GM21526 (cell line): ENCODE measurements at regions not wholly inside any gene's neighbourhood (a gene's known extent, or its start where the extent isn't known, plus 50 kb on each side); places are given as distances from the start of the nearest gene placed in this dataset.
"Not testable (repeated sequence)": the region's sequence is repeated elsewhere in the genome, so short reads cannot be mapped to it uniquely, and the experiment has no call there.

Experiments used
- ATAC-seq: cut with Tn5 transposase; IDR thresholded peaks from one replicate; pipeline ENCODE4 v1.9.1; 2021; ENCODE audit warnings: moderate library complexity; ENCODE audit not compliant: unreplicated experiment, low FRiP score

- no peak for ATAC-seq
These were observed 151.5 kb upstream of the ATXN1 start for GRCh38 chr6:16912756-16913155.

- ATAC-seq = no peak
These were observed 149.8 kb upstream of the ATXN1 start for GRCh38 chr6:16911088-16911487.

DNA sequence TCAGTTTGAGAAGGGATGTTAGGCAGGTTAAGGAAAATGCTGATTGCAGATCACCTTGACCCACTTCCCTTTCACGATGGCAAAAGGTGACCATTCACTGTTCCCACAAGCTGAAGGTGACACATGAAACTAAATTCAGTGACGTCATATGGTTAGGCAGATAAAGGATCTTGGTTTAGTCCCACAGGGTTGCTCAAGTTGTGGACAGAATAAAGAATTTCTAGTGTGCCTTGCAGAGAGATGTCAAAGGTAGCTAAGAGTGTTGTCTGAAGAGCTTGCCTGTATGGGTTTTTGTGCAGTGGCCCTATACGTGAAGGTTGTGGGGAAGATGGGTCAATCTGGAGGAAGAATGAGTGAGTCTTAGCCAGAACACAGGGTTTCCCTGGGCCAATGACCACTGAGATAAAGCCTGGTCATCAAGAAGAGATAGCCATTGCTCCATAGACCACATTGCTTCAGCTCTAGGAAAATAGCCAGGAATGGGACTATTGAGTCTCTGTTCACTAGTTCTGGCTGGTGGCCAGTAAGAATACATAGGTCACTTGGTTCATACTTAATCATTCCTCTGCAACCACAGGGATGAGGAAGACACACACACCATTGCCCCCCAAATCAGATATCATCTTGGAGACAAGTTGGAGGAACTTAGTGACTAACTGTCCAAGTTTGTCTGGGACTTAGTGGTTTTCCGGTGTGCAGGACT is 148.5 kb upstream of the ATXN1 start:
- ATAC-seq = no peak

DNA sequence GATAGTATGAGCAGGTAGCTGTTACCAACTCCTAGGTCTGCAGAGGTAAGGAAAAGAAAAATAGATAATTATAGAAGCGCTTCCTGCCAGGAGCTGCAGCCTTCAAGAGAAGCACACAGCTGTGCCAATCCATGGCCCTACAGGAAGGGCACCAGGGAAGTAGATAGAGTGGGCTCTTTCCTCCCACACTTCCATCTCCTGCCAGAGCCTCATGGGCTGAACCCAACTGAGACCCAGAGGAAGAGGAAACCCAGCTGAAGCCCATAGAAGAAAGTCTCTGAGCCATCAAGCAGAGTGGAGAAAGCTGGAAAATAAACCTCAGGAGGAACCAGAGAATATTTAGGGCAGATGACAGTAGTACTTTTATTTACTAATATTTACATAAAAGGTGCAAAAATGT is 146.7 kb upstream of the ATXN1 start:
- ATAC-seq = no peak

DNA sequence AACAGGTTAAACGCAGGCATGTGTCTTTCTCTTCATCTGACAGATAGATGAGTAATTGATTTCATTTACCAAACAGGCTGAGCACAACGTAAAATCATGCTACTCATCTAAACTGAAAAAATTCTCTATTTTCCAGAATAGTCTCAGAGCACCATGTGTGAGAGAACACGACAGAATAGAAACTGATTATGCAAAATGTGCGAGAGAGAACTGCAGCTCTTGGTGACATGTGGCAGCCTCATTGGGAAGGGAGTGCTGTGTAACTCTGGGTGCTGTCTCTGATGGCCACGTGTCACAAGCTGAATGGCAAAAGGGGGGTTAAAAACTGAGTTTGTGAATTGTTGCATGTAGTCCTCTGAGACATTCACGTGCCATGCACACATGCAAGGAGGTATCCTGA is 143.7 kb upstream of the ATXN1 start:
- no peak for ATAC-seq

DNA sequence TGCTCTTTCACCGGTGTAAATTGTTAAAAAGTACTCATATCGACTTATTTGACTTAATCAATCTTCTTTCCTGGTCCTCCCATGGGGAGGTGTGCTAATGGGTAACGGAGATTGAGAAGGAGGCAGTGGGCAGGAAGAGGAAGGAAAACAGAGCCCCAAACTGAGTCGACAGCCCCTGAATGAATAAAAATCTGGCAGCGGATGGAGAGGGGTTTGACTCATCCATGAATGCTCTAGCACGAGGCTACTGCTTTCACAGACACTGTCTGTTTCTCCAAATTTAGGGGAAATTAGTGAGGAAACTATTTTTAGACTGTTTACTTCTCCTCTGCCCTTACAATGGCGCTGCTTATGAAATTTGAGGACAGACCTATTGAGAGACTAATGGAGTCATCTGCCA is 142.2 kb upstream of the ATXN1 start:
- ATAC-seq = no peak

DNA sequence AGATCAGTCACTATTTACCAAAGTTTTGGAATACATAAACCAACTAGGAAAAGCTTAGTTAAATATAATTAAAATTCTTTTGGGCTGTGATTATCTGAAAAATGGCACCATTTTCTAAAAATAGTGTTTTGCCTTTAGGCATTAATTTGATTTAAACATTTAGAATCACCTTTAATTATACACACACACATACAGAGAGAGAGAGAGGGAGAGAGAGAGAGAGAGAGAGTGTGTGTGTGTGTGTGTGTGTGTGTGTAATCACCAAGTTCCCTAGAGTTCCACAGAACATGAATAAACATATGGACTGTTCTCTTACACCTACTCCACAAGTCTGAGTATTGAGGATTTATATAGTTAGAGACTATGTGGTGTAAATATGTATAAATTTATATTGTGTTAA is 141.2 kb upstream of the ATXN1 start:
- ATAC-seq = no peak

DNA sequence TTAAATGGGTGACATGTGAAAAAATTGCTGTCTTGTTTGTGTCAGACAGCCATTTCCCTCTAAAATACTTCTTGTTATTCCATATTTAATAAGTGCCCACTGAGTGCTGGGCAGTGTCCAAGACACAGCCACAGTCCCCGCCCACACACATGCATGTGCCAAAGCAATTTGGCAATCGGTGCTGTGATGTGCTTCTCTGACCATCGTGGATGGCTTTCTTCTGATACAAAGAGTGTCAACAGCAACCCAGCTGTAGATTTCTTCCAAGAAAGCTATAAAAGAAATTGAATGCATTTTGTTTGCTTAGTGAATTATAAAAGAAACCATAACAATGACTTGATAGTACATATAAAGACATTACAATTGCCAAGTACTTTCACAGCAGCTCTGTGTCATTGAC is 140.5 kb upstream of the ATXN1 start:
- no peak for ATAC-seq

DNA sequence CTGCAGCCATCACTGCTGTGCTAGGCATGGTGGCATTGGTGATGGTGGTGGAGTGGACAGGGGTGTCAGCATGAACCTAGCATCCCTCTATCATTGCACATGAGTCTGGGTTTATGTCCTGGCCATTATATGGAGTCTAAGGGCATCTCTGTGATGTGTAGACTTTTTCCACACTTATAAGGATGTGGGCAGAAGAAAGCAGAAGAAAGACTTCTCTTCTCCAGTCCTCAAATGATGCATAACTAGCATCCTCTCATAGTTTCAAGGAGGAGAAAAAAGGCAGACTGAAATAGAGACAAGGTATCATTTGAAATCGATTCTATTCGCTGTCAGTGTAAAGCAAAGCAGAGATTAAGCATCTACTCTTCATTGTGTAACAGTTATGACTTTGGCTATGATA is 140.0 kb upstream of the ATXN1 start:
- no peak for ATAC-seq

DNA sequence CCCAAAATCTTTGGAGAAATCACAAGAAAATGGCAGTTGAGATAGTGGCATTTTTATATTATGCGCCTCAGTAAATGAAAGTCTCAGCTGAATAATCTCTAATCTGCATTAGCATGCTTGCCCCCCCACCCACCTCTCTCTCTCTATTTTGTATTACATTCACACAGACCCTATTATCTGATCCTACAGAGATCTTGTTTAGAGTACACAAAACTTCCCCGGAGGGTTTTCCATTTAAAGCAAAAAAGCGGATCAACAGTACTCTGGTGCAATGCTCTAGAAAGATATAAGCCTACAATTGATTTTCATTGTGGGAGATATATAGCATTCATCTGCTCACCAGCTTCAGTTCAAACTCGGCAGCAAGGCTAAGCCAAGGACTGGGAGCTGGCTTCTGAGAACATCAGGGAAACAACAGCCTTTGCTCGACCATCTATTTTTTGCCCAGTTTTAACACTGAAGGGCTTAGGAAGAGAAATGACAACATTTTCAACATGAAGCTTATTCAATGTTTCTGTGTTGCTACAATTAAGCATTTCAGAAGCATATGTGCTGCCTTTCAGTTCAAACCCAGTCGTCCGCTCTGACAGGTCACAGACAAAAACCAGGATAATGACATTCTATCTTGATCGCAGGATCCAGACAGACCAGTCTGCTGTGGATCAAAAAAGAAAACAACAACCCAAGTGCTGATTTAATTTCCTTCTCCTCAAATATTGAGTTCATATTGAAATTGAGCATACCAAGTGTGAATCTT is 137.6 kb upstream of the ATXN1 start:
- no peak for ATAC-seq

- no peak for ATAC-seq
These were observed 136.4 kb upstream of the ATXN1 start for GRCh38 chr6:16897669-16898068.

DNA sequence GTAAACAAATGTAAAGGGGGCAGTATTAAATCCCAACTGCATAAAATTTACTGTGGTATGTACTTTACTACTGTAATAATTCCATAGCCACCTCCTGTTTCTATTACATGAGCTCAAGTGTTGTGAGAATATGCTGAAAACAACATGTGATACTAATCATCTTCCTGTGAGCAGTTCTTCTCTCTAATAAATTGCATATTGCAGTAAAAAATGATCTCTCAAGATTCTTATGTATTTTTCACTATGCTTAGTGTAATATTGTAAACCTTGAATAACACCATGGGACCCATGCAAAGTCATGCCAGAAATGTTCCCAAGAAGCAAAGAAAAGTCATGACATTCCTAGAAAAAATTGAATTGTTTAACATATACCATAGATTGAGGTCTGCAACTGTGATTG is 133.0 kb upstream of the ATXN1 start:
- ATAC-seq = no peak

DNA sequence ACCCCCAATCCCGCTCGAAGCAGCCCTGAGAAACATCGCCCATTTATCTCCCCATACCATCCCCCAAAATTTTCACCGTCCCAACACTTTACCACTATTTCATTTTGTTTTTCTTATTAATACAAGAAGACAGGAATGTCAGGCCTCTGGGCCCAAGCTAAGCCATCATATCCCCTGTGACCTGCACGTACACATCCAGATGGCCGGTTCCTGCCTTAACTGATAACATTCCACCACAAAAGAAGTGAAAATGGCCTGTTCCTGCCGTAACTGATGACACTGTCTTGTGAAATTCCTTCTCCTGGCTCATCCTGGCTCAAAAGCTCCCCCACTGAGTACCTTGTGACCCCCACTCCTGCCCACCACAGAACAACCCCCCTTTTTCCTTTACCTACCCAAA is 129.8 kb upstream of the ATXN1 start:
- ATAC-seq = not testable (repeated sequence)

DNA sequence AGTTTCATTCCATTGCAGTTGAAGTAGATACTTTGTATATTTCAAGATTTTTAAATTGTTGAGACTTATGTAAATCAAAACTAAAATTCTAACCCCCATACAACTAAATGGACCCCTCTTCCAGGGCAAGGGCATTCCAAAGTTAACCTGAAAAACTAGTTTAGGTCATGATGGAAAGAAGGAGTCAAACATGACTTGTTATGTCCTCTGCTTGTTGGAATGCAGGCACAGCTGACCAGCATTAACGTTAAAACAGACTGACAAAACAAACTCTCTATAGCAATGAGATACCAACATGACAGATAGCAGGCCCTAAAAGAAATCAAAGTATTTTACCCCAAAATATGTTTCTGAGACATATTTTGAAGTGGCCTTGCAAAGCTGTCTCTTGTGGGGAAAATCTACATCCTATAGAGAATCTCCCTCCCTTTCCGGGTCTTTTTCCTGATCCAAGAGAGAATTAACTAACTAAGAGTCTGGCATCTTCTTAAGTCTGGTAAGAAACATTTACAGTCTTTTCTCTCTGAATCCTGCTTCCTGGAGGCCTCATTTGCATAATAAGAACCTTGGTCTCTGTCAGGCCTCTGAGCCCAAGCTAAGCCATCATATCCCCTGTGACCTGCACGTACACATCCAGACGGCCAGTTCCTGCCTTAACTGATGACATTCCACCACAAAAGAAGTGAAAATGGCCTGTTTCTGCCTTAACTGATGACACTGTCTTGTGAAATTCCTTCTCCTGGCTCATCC is 124.3 kb upstream of the ATXN1 start:
- no peak for ATAC-seq

DNA sequence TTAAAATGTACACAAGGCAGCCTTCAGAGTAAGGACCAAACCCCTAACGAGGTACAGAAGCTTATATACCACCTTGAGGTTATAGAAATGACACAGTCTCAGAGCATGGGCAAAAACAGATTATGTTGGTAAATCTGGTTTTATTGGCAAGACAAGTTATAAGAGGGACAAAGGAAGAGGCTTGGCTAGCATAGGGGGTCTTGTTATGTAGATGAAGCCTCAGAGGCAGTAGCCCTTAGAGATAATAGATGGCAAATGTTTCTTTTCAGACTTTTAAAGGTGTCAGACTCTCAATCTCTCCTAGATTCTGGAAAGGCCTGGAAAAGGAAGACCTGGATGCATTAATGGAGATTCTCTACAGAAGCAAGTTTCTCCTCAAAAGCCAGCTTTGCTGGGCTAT is 123.3 kb upstream of the ATXN1 start:
- ATAC-seq = no peak

DNA sequence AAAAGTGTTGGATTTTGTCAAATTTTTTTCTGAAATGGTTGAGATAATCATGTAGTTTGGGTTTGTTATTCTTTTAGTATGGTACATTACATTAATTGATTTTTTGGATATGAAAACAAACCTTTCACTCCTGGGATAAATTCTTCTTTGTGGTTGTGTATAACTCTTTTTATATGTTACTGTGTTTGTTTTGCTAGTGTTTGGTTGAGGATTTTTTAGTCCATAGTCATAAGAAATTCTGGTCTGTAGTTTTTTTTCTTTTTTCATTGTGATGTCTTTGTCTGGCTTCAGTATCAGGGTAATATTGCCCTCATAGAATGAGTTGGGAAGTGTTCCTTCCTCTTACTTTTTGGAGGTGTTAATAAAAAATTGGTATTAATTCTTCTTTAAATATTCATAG is 122.2 kb upstream of the ATXN1 start:
- no peak for ATAC-seq

DNA sequence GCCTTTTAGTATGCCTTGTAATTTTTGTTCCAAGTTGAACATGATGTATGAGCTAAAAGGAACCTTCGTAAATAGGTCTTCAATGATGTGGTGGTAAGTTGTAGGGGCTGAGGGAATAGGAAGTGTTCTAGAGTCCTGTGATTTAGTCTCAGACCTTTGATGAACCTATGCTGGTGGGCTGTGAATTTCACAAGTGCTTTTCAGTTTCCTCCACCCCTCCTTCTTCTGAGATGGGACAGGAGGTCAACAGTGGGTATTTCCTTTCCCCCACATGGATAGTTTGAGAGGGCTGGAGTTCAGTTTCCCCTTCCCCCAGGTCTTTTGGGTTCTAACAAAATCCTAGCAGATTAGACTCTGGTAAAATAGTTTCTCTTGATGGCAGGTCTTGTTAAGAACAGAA is 121.0 kb upstream of the ATXN1 start:
- no peak for ATAC-seq

DNA sequence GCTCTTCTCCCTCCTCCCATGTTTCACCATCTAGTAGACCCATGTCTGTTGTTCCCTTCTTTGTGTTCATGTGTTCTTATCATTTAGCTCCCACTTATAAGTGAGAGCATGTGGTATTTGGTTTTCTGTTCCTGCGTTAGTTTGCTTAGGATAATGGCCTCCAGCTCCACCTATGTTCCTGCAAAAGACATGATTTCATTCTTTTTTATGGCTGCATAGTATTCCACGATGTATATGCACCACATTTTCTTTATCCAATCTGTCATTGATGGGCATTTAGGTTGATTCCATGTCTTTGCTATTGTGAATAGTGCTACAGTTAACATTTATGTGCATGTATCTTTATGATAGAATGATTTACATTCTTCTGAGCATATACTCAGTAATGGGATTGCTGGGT is 115.6 kb upstream of the ATXN1 start:
- ATAC-seq = not testable (repeated sequence)

DNA sequence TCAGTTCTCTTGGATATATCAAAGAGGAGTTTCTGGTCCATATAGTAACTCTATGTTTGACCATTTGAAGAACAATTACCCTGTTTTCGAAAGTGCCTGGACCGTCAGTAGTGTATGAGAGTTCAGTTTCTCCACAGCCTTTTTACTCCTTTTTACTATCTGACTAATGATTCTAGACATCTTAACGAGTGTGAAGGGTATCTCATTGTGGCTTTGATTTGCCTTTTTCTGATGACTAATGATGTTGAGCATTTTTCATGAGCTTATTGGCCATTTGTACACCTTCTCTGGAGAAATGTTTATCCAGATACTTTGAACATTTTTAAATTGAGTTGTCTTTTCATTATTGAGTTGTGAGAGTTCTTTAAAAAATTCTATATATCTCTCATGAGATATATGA is 114.9 kb upstream of the ATXN1 start:
- no peak for ATAC-seq

GRCh38 chr6:16873698-16874097 is 112.4 kb upstream of the ATXN1 start:
- no peak for ATAC-seq

GRCh38 chr6:16872543-16873235 is 111.4 kb upstream of the ATXN1 start:
- no peak for ATAC-seq
